ENCODE measurements at regions not wholly inside any gene's neighbourhood (a gene's known extent, or its start where the extent isn't known, plus 50 kb on each side); places are given as distances from the start of the nearest gene placed in this dataset.

- TF ChIP-seq, protein P1, sequence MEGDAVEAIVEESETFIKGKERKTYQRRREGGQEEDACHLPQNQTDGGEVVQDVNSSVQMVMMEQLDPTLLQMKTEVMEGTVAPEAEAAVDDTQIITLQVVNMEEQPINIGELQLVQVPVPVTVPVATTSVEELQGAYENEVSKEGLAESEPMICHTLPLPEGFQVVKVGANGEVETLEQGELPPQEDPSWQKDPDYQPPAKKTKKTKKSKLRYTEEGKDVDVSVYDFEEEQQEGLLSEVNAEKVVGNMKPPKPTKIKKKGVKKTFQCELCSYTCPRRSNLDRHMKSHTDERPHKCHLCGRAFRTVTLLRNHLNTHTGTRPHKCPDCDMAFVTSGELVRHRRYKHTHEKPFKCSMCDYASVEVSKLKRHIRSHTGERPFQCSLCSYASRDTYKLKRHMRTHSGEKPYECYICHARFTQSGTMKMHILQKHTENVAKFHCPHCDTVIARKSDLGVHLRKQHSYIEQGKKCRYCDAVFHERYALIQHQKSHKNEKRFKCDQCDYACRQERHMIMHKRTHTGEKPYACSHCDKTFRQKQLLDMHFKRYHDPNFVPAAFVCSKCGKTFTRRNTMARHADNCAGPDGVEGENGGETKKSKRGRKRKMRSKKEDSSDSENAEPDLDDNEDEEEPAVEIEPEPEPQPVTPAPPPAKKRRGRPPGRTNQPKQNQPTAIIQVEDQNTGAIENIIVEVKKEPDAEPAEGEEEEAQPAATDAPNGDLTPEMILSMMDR (IDR thresholded peaks at IDR 0.05; ENCODE audit: low read depth, low read length, poor library complexity, severe bottlenecking): no peak
- no peak for TF ChIP-seq EZH2phosphoT487 (IDR thresholded peaks at IDR 0.05; ENCODE audit: borderline replicate concordance, low read length)
These were observed 457.7 kb upstream of the RUNX1 start for GRCh38 chr21:35506771-35507170.

All from DOHH2 (cell line).